ENCODE measurements at regions not wholly inside any gene's neighbourhood (a gene's known extent, or its start where the extent isn't known, plus 50 kb on each side); places are given as distances from the start of the nearest gene placed in this dataset.
"Not testable (repeated sequence)": the region's sequence is repeated elsewhere in the genome, so short reads cannot be mapped to it uniquely, and the experiment has no call there.

- no peak for ATAC-seq
- DNase-seq (ENCODE audit: low spot score): no peak
Measured at GRCh38 chr16:35564148-35564547, 2104.7 kb downstream of the TP53TG3F start.

- ATAC-seq: no peak
Measured at GRCh38 chr16:35564889-35565288, 2105.5 kb downstream of the TP53TG3F start.

GRCh38 chr16:35565626-35566025, 2106.2 kb downstream of the TP53TG3F start:
- DNase-seq (ENCODE audit: low spot score) (no peak), ATAC-seq (no peak)

More at GRCh38 chr16:35564889-35565288, 2105.5 kb downstream of the TP53TG3F start:
- DNase-seq (ENCODE audit: low spot score): no peak

- peak; percentile 76 for DNase-seq (ENCODE audit: low spot score)
- ATAC-seq: peak; percentile 84
Measured at GRCh38 chr16:35569413-35569812, 2110.0 kb downstream of the TP53TG3F start.

GRCh38 chr16:35570946-35571345, 2111.5 kb downstream of the TP53TG3F start:
- ATAC-seq (no peak), DNase-seq (ENCODE audit: low spot score) (no peak)

GRCh38 chr16:35572186-35572585, 2112.8 kb downstream of the TP53TG3F start:
- ATAC-seq (no peak), DNase-seq (ENCODE audit: low spot score) (no peak)

GRCh38 chr16:35573407-35573806, 2114.0 kb downstream of the TP53TG3F start:
- ATAC-seq (no peak), DNase-seq (ENCODE audit: low spot score) (no peak)

GRCh38 chr16:35574011-35574410, 2114.6 kb downstream of the TP53TG3F start:
- ATAC-seq (no peak), DNase-seq (ENCODE audit: low spot score) (no peak)

GRCh38 chr16:35574454-35575431, 2115.3 kb downstream of the TP53TG3F start:
- DNase-seq (ENCODE audit: low spot score): no peak
- no peak for ATAC-seq

GRCh38 chr16:35575432-35575821, 2116.0 kb downstream of the TP53TG3F start:
- no peak for ATAC-seq
- no peak for DNase-seq (ENCODE audit: low spot score)

- DNase-seq (ENCODE audit: low spot score): no peak
- no peak for ATAC-seq
Measured at GRCh38 chr16:35585411-35585810, 2126.0 kb downstream of the TP53TG3F start.

GRCh38 chr16:35590913-35591312, 2131.5 kb downstream of the TP53TG3F start:
- ATAC-seq; DNase-seq (ENCODE audit: low spot score): not testable (repeated sequence)

GRCh38 chr16:35596467-35596866, 2137.1 kb downstream of the TP53TG3F start:
- no peak for ATAC-seq
- no peak for DNase-seq (ENCODE audit: low spot score)

GRCh38 chr16:35598696-35599332, 2139.4 kb downstream of the TP53TG3F start:
- no peak for ATAC-seq

GRCh38 chr16:35599429-35600160, 2140.2 kb downstream of the TP53TG3F start:
- no peak for ATAC-seq
- DNase-seq (ENCODE audit: low spot score): no peak

More at GRCh38 chr16:35598696-35599332, 2139.4 kb downstream of the TP53TG3F start:
- DNase-seq (ENCODE audit: low spot score): no peak

GRCh38 chr16:35600161-35600555, 2140.7 kb downstream of the TP53TG3F start:
- ATAC-seq; DNase-seq (ENCODE audit: low spot score): not testable (repeated sequence)

- DNase-seq (ENCODE audit: low spot score) (no peak), ATAC-seq (no peak)
Measured at GRCh38 chr16:35602116-35602515, 2142.7 kb downstream of the TP53TG3F start.

- DNase-seq (ENCODE audit: low spot score); ATAC-seq: not testable (repeated sequence)
Measured at GRCh38 chr16:35603371-35603770, 2144.0 kb downstream of the TP53TG3F start.

- DNase-seq (ENCODE audit: low spot score): no peak
Measured at GRCh38 chr16:35605921-35606320, 2146.5 kb downstream of the TP53TG3F start.

GRCh38 chr16:35614883-35615282, 2155.5 kb downstream of the TP53TG3F start:
- ATAC-seq; DNase-seq (ENCODE audit: low spot score): not testable (repeated sequence)

More at GRCh38 chr16:35605921-35606320, 2146.5 kb downstream of the TP53TG3F start:
- ATAC-seq: no peak

GRCh38 chr16:35619176-35619575, 2159.8 kb downstream of the TP53TG3F start:
- ATAC-seq: not testable (repeated sequence)

More at GRCh38 chr16:35619176-35619575, 2159.8 kb downstream of the TP53TG3F start:
- DNase-seq (ENCODE audit: low spot score): not testable (repeated sequence)

All from left lobe of liver (tissue), 2 donors.